Medulla oblongata (tissue), 1 donor: ENCODE measurements at regions not wholly inside any gene's neighbourhood (a gene's known extent, or its start where the extent isn't known, plus 50 kb on each side); places are given as distances from the start of the nearest gene placed in this dataset.
"Not testable (repeated sequence)": the region's sequence is repeated elsewhere in the genome, so short reads cannot be mapped to it uniquely, and the experiment has no call there.

Experiments
- DNase-seq: peaks from one replicate; pipeline ENCODE4 v3.0.0-alpha.2; 2015; ENCODE audit errors: extremely low spot score

- DNase-seq, result no peak
These were observed 763.9 kb downstream of the TRAM1L1 start for GRCh38 chr4:116321471-116321870.

- no peak for DNase-seq
These were observed 764.5 kb downstream of the TRAM1L1 start for GRCh38 chr4:116320859-116321258.

GRCh38 chr4:116303736-116304188, 781.6 kb downstream of the TRAM1L1 start:
- no peak for DNase-seq

- no peak for DNase-seq
These were observed 782.2 kb downstream of the TRAM1L1 start for GRCh38 chr4:116302990-116303735.

GRCh38 chr4:116275006-116275405, 810.4 kb downstream of the TRAM1L1 start:
- DNase-seq, result no peak

GRCh38 chr4:116272336-116272735, 813.0 kb downstream of the TRAM1L1 start:
- DNase-seq, result no peak

GRCh38 chr4:116260931-116261330, 824.4 kb downstream of the TRAM1L1 start:
- DNase-seq, result not testable (repeated sequence)

GRCh38 chr4:116244771-116245170, 840.6 kb downstream of the TRAM1L1 start:
- no peak for DNase-seq

GRCh38 chr4:116243431-116243830, 841.9 kb downstream of the TRAM1L1 start:
- no peak for DNase-seq

GRCh38 chr4:116233971-116234370, 851.4 kb downstream of the TRAM1L1 start:
- no peak for DNase-seq

- DNase-seq, result not testable (repeated sequence)
These were observed 853.4 kb downstream of the TRAM1L1 start for GRCh38 chr4:116231999-116232398.

GRCh38 chr4:116229420-116229819, 856.0 kb downstream of the TRAM1L1 start:
- DNase-seq, result no peak

- no peak for DNase-seq
These were observed 862.2 kb downstream of the TRAM1L1 start for GRCh38 chr4:116223040-116223732.

- DNase-seq, result no peak
These were observed 867.6 kb downstream of the TRAM1L1 start for GRCh38 chr4:116217781-116218180.

GRCh38 chr4:116215622-116216021, 869.8 kb downstream of the TRAM1L1 start:
- DNase-seq, result no peak

- DNase-seq, result no peak
These were observed 882.9 kb downstream of the TRAM1L1 start for GRCh38 chr4:116202524-116202923.

GRCh38 chr4:116197317-116197809, 888.0 kb downstream of the TRAM1L1 start:
- DNase-seq, result no peak

- no peak for DNase-seq
These were observed 902.1 kb downstream of the TRAM1L1 start for GRCh38 chr4:116183241-116183640.

GRCh38 chr4:116180157-116180601, 905.2 kb downstream of the TRAM1L1 start:
- peak; percentile 34 for DNase-seq

GRCh38 chr4:116151371-116151770, 934.0 kb downstream of the TRAM1L1 start:
- DNase-seq, result not testable (repeated sequence)

- DNase-seq, result no peak
These were observed 935.2 kb downstream of the TRAM1L1 start for GRCh38 chr4:116150152-116150551.

- no peak for DNase-seq
These were observed 942.2 kb downstream of the TRAM1L1 start for GRCh38 chr4:116143198-116143597.

- DNase-seq, result no peak
These were observed 952.4 kb downstream of the TRAM1L1 start for GRCh38 chr4:116132946-116133345.
